ENCODE measurements at regions not wholly inside any gene's neighbourhood (a gene's known extent, or its start where the extent isn't known, plus 50 kb on each side); places are given as distances from the start of the nearest gene placed in this dataset.

DNA sequence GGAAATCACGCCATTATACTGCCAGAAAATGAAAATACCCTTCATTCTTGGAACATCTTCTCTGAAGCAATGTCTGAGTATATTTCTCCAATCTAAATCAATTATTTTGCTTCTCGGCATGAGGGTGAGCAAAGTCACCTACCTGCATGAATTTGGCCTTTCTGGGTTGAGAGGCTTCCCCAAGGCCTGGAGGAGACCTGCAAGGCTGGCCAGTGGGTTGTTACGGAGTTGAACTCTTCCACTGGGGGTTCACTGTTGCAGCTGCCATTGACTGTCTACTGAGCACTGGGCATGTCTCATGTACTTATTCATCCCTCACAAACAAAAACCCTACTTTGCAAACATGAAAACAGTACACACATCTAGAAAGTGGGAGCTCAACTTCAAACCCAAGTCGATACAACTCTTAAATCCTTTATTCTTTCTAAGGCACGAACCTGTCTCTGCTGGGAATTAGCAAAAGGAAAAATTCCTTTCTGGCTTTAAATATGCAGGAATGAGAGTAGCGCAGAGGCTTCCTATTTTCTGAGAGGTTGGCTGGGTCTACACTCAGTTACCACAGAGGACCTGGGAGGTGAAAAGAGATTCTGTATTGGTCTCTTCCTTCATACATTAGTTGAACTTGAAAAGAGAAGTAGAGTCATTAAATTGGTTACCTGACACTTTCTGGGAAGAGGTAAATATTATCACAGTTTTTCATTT, 87.6 kb upstream of the SGK1 start:
- TF ChIP-seq CTCF (IDR thresholded peaks at IDR 0.05; ENCODE audit: insufficient read depth, low read length), result no peak
- no peak for TF ChIP-seq POLR2AphosphoS5 (IDR thresholded peaks at IDR 0.05; ENCODE audit: low read depth)
- TF ChIP-seq GABPA (IDR thresholded peaks at IDR 0.05; ENCODE audit: low read depth), result no peak

Measured in HL-60 (cell line).